ENCODE measurements at regions not wholly inside any gene's neighbourhood (a gene's known extent, or its start where the extent isn't known, plus 50 kb on each side); places are given as distances from the start of the nearest gene placed in this dataset.

DNA sequence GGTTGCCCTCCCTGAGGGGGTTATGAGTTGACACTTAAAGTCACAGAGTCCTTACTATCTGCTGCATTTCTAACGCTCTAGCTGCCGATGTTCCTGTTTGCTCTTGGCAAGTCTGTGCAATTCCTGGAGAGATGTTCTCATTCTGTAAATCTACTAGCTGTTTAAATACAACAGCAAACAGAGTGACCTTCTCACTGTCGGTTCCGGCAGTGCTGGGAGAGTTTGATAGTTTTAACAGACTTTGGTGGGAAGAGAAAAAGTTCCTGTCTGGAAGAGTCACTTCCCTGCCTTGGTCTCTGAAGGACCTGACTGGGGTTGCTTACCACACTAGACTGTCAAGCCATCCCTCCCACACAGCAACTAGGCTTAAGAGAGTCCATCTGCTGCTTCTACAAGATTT is 63.3 kb upstream of the ELMO1 start:
- TF ChIP-seq, protein P1, sequence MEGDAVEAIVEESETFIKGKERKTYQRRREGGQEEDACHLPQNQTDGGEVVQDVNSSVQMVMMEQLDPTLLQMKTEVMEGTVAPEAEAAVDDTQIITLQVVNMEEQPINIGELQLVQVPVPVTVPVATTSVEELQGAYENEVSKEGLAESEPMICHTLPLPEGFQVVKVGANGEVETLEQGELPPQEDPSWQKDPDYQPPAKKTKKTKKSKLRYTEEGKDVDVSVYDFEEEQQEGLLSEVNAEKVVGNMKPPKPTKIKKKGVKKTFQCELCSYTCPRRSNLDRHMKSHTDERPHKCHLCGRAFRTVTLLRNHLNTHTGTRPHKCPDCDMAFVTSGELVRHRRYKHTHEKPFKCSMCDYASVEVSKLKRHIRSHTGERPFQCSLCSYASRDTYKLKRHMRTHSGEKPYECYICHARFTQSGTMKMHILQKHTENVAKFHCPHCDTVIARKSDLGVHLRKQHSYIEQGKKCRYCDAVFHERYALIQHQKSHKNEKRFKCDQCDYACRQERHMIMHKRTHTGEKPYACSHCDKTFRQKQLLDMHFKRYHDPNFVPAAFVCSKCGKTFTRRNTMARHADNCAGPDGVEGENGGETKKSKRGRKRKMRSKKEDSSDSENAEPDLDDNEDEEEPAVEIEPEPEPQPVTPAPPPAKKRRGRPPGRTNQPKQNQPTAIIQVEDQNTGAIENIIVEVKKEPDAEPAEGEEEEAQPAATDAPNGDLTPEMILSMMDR (IDR thresholded peaks at IDR 0.05), result no peak
- TF ChIP-seq POLR2A (IDR thresholded peaks at IDR 0.05), result no peak
- no peak for TF ChIP-seq EP300 (IDR thresholded peaks at IDR 0.05)
- no peak for TF ChIP-seq POLR2AphosphoS5 (IDR thresholded peaks at IDR 0.05)
